Stomach (tissue), 4 donors: ENCODE measurements at regions not wholly inside any gene's neighbourhood (a gene's known extent, or its start where the extent isn't known, plus 50 kb on each side); places are given as distances from the start of the nearest gene placed in this dataset.
A peak's percentile ranks its signal among the peaks of the same experiment; 100 is the strongest.

Experiments
- POLR2A ChIP-seq, 4 donors: fragments of 450-650 bp; IDR thresholded peaks; one replicate each; pipeline ENCODE4 v1.6.1; 2016; ENCODE audit warnings: antibody characterized with exemption in 4 of 4, control low read depth in 2 of 4, mild to moderate bottlenecking in 1 of 4, moderate library complexity in 1 of 4
- TF ChIP-seq, protein P1 (sequence below), 7 experiments: fragments of 450-650 bp in 4 of 7; fragments of 200-600 bp in 3 of 7; sonication (generic) in 3 of 7; IDR thresholded peaks; one replicate each; pipeline ENCODE4 v1.5.1; 2016 to 2019; ENCODE audit warnings: antibody characterized with exemption in 7 of 7, control low read depth in 2 of 7, mild to moderate bottlenecking in 1 of 7

DNA sequence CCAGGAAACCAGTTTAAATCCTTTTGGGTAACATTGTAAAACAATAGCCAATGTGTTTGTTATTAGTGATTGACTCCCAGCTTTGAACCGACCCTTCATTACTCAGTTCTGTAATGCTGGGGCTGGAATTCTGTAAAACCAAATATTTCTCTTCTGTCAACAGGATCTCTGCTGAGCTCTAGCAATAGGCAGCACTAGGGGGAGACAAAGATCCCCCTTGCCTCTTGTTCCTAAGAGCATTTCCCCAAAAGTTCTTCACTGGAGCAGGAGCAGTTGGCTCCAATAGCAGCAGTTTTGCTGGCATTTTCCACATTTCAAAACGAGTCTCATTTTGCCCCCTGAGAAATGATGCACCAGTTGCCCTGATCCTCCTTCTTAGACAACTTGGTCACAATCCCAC is 1671.1 kb downstream of the MRPL39 start:
- TF ChIP-seq, protein P1, sequence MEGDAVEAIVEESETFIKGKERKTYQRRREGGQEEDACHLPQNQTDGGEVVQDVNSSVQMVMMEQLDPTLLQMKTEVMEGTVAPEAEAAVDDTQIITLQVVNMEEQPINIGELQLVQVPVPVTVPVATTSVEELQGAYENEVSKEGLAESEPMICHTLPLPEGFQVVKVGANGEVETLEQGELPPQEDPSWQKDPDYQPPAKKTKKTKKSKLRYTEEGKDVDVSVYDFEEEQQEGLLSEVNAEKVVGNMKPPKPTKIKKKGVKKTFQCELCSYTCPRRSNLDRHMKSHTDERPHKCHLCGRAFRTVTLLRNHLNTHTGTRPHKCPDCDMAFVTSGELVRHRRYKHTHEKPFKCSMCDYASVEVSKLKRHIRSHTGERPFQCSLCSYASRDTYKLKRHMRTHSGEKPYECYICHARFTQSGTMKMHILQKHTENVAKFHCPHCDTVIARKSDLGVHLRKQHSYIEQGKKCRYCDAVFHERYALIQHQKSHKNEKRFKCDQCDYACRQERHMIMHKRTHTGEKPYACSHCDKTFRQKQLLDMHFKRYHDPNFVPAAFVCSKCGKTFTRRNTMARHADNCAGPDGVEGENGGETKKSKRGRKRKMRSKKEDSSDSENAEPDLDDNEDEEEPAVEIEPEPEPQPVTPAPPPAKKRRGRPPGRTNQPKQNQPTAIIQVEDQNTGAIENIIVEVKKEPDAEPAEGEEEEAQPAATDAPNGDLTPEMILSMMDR (IDR thresholded peaks at IDR 0.05) = peak in 1 of 7 experiments; percentile 5
- TF ChIP-seq POLR2A (IDR thresholded peaks at IDR 0.05) = no peak
